ENCODE measurements at regions not wholly inside any gene's neighbourhood (a gene's known extent, or its start where the extent isn't known, plus 50 kb on each side); places are given as distances from the start of the nearest gene placed in this dataset.

- FAIRE-seq (no peak), DNase-seq (ENCODE audit: low spot score) (no peak), ATAC-seq (no peak)
- no peaks in the 10 kb centered on the region for H4K20me1 ChIP-seq (ENCODE audit: insufficient read depth, low read length)
- ChIA-PET CTCF (ENCODE audit: low intra/inter-chr PET ratio, low total read pairs) (no interaction called here), POLR2A (no interaction called here)
- H3K27ac ChIP-seq (ENCODE audit: extremely low read length, insufficient read depth, low read length): no peak overlapping the region
- no peaks in the 10 kb centered on the region for H3K4me1 ChIP-seq (ENCODE audit: insufficient read depth, low read length)
- in situ Hi-C loops (cut with HindIII; ENCODE audit: extremely low pct_ligation_motif_present, low pct_unique_long_range_greater_than_20kb): no loop called here
- H3K9ac ChIP-seq (ENCODE audit: insufficient read depth, low read depth, low read length): no peak overlapping the region
- no TSS peak for BruUV-seq (replicated peaks)
- H3K79me2 ChIP-seq (ENCODE audit: insufficient read depth, low read length): no peaks in the 10 kb centered on the region
- intact Hi-C loops (cut with micrococcal nuclease; ENCODE audit: unreplicated experiment): no loop called here
- H3K4me2 ChIP-seq (ENCODE audit: low read depth, low read length): no peak overlapping the region
- WGBS (ENCODE audit: low lambda C conversion rate): 0% methylated on average over 3 of the region's 3 CpGs
- no peak overlapping the region for H2AFZ ChIP-seq (ENCODE audit: low read length)
- no peak overlapping the region for H3K4me3 ChIP-seq (replicated peaks in 1 of 3; ENCODE audit: insufficient read depth in 1 of 3, low read depth in 2 of 3, low read length in 3 of 3)
- no peaks in the 10 kb centered on the region for H3K27me3 ChIP-seq (ENCODE audit: control insufficient read depth in 1 of 2, insufficient read depth in 2 of 2, low read length in 2 of 2)
- no peaks in the 10 kb centered on the region for H3K36me3 ChIP-seq (replicated peaks in 1 of 2; ENCODE audit: control insufficient read depth in 1 of 2, insufficient read depth in 2 of 2, low read length in 2 of 2)
- no peaks in the 10 kb centered on the region for H3K9me3 ChIP-seq (ENCODE audit: low read length)
- no peak for TF ChIP-seq SYNCRIP (IDR thresholded peaks at IDR 0.05; ENCODE audit: insufficient read depth, low read depth, low read length)
- TF ChIP-seq SATB2 (CRISPR knock-in tag; IDR thresholded peaks at IDR 0.05): no peak
- no peak for TF ChIP-seq SP4 (CRISPR knock-in tag; IDR thresholded peaks at IDR 0.05)
- TF ChIP-seq, protein P1, sequence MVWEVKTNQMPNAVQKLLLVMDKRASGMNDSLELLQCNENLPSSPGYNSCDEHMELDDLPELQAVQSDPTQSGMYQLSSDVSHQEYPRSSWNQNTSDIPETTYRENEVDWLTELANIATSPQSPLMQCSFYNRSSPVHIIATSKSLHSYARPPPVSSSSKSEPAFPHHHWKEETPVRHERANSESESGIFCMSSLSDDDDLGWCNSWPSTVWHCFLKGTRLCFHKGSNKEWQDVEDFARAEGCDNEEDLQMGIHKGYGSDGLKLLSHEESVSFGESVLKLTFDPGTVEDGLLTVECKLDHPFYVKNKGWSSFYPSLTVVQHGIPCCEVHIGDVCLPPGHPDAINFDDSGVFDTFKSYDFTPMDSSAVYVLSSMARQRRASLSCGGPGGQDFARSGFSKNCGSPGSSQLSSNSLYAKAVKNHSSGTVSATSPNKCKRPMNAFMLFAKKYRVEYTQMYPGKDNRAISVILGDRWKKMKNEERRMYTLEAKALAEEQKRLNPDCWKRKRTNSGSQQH (CRISPR knock-in tag; IDR thresholded peaks at IDR 0.05; ENCODE audit: low read depth): no peak
- no peak for TF ChIP-seq ZNF720 (CRISPR knock-in tag; IDR thresholded peaks at IDR 0.05)
- no peak for TF ChIP-seq ZNF891 (CRISPR knock-in tag; IDR thresholded peaks at IDR 0.05)
- no peak for TF ChIP-seq NPAS2 (CRISPR knock-in tag; IDR thresholded peaks at IDR 0.05; ENCODE audit: borderline replicate concordance)
- no peak for TF ChIP-seq ZNF280B (CRISPR knock-in tag; IDR thresholded peaks at IDR 0.05; ENCODE audit: borderline replicate concordance)
- TF ChIP-seq RELA (CRISPR knock-in tag; IDR thresholded peaks at IDR 0.05): no peak
- TF ChIP-seq PREB (CRISPR knock-in tag; IDR thresholded peaks at IDR 0.05): no peak
- no peak for TF ChIP-seq RAD21 (CRISPR knock-in tag; IDR thresholded peaks at IDR 0.05)
- TF ChIP-seq, protein P2, sequence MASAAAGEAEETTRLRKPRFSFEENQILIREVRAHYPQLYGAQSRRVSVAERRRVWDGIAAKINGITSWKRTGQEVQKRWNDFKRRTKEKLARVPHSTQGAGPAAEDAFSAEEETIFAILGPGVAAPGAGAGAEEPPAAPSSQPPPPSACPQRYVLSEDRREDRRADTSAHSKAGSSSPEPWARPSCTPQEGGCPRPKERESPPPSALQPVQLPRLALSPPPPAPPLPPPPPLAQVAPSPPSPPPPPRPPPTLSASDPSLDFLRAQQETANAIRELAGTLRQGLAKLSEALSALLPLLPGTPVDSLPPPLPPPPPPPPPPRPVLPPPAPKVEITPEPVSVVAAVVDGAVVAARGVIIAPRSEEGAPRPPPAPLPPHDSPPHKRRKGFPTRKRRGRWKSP (CRISPR knock-in tag; IDR thresholded peaks at IDR 0.05): no peak
- no peak for TF ChIP-seq MBD4 (IDR thresholded peaks at IDR 0.05; ENCODE audit: borderline replicate concordance, low read length)
- no peak for TF ChIP-seq ZNF30 (CRISPR knock-in tag; IDR thresholded peaks at IDR 0.05)
- TF ChIP-seq SKI (IDR thresholded peaks at IDR 0.05; ENCODE audit: partially characterized antibody): no peak
Observed at GRCh38 chr4:64166365-64166764, 242.9 kb downstream of the TECRL start.

Data from HepG2 (cell line).